ENCODE measurements at regions not wholly inside any gene's neighbourhood (a gene's known extent, or its start where the extent isn't known, plus 50 kb on each side); places are given as distances from the start of the nearest gene placed in this dataset.
"Not testable (repeated sequence)": the region's sequence is repeated elsewhere in the genome, so short reads cannot be mapped to it uniquely, and the experiment has no call there.

DNA sequence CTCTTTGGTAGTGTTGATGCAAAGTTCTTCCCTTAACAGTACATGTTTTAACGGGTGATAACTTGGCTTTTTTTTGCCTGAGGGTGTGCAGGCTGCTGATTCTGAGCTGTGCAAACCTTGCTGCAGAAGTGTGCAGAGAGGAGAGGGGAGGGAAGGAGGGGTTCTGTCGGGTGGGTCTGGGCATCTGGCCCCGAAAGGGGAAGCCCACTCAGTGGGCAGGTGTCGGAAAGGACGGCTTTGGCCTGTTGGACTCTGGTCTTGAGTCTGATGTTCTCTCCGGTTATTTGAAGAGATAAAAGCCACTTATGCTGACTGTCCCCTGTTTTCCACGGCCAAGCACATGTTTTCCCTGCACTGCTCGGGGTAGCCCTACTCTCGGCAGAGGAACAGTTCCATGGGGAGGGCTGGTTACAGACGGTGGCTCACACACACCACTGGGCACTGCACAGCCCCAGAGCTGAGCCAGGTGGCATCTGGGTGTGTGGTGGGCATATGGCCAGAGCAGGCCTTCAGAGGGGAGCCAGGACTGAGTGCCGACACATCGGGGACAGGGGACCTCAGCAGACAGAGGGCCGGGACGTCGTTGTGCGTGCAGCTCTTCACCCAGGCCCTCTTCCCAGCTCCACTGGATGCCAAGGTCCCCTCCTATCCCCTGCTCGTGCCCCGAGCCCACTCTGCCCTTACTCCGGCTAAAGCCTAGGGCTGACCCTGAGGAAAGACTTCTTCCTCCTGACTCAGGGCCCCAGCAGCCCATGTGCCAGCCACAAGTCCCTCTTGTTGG lies 93.2 kb downstream of the TEX29 start:
- DNase-seq: no peak

DNA sequence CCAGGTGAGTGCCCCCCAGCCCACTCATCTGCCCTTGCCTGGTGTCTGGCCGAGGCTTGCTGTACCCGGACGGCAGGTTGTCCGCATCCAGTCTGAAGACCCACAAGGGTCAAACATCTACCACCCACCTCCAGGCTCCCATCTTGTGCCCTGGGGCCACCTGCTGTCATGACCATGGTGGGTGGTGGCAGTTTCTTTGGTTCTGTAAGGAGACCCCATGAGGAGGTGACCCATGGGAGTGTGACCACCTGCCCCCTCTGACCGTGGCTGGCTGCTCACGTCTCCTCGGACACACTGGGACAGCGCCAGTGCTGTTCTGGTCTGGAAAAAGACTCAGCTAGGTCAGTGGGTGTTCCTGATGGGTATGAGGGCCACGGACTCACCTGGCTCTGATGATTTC lies 93.9 kb downstream of the TEX29 start:
- DNase-seq: no peak

DNA sequence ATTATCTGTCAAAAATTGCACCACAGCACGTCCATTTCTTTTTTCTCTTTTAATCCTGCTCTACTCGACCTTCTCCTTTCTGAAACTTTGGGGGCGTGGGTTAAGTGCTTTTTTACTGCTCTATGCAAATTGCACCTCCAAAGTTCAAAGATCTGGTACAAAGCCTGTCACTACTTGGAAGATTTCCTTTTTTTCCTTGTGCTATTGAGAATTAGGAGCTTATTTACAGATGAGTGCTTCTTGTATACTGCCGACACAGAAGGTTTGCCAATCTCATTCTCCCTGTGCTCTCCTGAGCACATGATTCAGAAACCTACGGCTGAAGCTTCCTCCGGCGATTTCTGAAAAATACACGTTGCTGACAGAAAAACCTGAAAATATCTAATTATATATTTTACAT lies 94.8 kb downstream of the TEX29 start:
- DNase-seq: no peak

DNA sequence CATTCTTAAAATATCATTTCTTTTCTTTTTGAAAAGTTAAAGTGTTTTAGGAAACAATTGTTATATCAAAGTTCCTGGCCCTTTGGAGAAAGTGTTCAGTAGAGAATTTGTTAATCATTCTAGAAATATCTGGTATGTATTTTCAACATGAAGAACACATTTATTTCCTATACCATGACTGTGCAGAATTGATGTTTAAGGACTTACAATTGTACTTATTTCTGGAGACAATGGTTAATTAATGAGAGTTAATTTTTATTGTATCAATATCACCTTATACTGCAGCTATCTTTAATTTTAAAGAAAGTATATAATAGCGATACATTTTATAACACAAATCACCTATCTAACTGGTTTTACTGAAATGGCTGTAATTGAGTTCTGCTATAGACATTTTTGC lies 95.3 kb downstream of the TEX29 start:
- no peak for DNase-seq

DNA sequence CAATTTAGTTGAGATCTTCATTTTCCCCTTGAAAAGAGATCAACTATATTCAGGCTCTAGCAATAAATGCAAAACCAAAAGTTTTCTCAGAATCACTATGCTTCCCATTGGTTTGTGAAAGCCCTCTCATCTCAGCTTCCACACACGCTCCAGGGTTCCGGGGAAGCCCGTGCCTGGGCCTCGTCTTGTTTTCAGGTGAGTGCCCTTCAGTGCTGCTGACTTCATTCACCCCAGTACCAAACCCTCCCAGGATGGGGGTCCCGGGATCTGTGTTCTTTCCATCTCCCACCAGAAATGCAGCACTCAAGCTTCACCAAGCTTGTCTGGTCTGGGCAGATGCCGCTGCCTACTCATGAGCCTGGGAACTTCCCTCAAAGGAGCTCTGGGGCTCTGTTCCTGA lies 97.7 kb downstream of the TEX29 start:
- DNase-seq: no peak

DNA sequence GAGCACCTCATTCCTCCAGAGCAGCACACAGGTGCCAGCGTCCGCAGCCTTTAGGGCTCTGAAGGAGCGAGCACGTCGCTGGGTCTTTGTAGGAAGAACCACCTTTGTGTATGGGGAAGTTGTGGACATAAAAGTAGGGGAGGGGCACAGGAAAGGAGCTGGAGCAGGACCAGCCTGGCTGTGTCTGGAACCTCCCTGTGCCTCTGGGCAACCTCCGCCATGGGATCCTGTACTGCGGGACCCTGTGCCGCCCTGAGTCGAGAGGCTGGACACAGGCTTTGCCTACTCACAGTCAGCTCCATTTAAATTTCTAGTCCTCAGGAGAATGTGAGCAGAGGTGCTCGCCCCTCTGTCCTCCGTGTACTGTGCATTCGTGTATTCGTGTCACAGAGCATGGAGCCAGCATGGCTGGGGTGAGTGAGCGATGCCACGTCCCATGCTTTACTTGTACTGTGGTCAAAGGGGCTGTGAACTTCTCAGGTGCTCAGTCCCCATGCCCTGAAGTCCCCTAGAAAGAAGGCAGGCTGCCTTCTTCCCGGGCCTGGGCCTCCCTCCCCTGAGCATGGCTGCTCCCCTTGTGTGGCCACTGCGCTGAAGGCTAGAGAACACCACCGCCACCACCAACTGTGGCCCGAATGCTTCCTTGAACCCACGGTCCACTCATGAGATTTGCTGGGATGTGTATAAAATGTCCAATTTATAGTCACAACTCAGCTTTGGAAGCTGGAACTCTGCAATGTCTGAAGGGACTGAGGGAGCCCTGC lies 99.9 kb downstream of the TEX29 start:
- DNase-seq: no peak

DNA sequence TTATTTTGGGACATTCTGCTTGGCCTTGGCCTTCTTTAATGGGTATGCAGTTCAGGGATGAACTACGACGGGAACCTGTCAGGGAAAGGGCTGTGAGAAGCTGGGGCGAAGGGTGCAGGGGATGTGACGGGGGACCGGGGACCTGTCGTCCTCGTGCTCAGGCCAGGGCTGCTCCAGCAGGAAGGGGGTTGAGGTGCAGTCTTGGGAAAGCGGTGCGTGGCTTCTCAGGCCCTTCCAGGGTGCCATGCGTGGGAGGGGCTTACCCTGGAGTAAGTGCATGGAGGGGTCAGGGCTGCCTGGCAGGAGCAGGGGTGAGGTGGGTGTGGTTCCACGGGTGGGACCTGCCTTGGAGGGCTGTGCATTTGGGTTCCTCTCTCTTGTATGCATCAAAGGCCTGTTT lies 100.8 kb downstream of the TEX29 start:
- no peak for DNase-seq

DNA sequence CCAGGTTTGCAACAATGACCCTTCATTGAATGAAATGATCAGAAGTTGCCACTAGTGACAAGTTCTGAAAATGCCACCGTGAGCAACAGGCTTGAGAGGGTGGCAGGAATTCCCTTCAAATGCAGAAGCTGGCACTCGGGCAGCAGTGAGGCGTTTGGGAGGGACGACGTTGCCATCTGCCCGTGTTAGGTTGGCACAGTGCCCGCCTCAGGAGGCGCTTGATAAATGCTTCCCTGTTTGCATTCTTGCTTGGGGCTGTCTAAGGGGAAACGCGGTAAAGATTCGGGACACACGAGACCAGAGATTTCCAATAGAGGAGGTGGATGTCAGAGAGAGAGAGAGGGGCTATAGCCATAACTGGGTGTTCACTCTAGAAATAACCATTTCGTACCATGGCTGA lies 101.9 kb downstream of the TEX29 start:
- no peak for DNase-seq

DNA sequence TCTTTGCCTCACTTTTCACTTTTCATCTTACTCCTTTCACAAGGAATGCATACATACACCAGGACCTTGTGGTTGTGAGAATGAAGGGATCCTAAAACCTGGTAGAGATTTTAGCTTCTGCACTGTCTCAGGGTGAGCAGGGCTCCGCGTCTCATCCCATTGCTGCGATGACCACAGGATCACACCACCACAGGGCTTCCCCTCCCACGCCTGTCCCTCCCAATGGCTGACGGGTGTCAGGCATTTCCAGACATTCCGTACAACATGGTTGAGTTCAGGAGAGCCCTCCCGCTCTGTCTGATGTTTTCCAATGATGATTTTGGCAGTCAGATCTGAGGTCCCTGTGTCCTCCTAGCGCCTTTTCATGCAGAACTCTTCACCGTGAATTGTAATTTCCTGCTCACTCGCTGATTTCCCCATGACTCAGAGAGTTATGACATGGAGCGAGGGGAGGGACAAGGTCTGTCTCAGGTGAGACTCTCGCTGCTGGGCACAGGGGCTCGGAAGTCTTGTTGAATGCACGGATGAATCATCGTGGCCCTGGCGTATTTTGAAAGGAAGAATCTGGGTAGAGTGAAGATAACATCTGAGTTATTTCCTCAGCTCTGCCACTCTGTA lies 102.8 kb downstream of the TEX29 start:
- no peak for DNase-seq

DNA sequence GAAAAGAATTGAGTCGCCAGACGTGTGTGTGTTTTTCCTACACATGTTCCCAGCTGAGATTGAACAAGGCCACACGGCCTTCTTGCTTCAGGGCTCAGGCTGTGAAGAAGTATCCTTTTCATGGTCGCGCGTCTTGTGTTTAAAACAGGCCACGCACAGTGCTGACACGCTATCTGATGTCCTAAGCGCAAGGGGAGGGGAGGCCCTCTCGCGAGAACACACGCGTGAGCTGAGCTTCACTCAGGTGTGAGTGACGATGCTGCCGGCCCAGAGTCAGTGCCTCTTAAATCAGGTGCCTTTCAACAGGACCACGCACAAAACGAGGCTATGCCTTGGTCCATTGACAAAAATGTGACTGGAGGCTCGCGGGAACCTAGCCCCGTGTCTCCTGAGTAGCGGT lies 103.7 kb downstream of the TEX29 start:
- no peak for DNase-seq

DNA sequence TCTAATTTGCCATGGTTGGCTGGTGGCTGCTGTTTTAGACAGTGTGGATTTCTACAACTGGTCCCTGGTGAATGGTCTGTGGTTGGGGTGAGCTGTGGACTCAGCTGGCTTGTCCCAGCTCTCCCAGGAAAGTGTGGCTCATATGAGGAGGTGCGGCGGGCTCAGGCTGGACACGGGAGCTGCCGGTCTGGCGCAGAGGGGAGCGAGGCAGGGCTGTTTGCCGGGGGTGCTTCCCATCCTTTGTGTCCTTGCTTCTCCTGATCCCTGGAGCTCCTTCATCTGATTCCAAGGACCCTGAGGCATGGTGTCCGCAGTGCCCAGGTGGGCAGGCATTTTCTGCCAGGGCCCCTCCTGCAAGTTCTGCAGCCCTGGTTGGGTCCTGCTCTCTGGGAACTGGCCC lies 104.9 kb downstream of the TEX29 start:
- DNase-seq: no peak

DNA sequence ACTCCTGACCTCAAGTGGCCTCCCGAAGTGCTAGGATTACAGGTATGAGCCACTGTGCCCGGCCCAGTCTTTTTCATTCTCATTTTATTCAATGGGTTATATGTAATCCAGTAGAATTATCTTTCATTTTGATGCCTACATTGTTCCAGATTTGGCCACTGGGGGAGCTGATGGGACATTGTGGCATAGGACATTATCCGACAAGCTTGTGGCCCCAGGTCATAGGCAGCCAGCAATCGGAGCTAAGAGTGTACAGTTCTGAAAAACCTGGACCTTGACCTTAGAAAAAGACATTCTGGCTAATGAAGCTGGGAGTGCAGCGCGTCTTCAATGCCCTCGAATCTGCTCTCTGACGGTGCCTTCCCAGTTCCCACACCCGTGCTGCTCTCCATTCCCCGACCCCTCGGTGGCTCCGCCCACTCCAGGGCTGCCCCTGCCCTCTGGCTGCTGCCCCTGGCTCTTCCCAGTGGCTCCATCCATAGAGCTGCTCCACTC lies 108.7 kb downstream of the TEX29 start:
- peak; percentile 37 for DNase-seq

DNA sequence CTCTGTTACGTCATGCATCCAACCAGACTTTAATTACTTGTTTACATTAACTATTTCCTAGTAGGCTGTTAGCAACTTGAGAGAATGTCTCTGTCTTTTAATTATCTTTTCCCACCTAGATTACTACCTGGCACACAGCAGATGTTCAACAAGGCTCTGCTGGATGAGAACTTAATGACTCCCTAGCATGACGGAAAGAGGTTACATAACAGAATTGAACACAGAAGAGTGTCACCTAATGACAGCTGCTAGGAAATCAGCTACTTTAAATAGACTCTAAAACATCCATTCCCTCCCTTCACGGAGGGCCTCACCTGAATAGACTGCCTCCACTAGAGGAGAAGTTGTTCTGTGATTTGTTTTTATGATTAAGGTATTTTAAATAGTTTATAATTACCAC lies 110.8 kb downstream of the TEX29 start:
- DNase-seq: no peak

DNA sequence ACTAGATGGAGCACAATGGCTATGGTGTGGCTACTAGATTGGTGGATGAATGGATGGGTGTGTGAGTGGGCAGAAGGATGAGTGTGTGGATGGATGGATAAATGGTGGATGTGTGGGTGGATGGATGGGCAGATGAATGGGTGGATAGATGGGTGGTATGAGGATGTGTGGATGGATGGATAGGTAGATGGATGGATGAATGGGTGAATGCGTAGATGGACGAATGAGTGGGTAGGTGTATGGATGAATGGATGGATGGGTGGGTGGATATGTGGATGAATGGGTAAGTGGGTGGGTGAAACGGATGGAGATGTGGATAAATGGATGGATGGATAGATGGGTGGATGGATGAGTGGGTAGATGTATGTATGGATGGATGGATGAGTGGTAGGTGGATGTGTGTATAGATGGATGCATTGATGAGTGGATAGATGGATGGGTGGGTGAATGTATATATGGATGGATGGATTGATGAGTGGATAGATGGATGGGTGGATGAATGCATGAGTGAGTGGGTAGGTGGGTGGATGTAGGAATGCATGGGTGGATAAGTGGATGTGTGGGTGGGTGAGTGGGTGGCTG lies 114.2 kb downstream of the TEX29 start:
- no peak for DNase-seq

DNA sequence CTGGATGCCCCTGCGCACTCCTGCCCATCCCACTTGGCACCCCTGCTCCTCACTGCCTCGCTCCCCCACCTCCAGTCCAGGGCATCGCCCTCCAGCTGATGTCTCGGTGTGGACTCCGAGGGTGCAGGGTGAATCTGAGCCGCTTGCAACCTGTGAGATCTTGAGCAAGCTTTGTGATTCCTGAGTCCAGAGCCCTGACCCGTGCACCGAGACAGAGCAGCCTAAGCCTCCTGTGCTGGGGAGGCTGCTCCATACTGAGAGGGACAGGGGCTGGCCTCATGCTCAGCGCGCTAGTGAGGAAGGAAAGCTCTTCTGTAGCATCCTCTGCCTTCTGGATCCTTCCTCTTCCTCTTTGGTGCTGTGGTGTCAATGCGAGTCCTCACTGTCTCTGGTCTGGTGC lies 116.0 kb downstream of the TEX29 start:
- no peak for DNase-seq

DNA sequence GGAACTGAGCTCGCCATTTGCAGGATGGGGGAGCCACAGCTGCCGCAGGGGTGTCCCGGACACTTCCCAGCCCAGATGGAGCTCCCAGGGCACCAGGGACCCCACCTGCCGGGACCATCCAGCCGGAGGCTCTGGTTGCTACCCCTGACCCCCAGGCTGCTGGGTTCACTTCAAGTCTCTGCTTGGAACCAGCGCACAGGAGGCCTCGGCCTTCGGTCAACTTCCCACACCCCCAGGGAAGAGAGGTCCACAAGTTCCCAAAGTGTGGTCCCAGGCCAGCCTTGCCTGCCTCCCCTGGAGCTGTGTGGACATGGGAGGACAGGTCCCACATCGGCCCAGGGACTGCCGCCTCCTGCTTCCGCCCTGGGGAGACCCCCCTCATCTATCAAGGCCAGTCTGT lies 117.0 kb downstream of the TEX29 start:
- DNase-seq: no peak

DNA sequence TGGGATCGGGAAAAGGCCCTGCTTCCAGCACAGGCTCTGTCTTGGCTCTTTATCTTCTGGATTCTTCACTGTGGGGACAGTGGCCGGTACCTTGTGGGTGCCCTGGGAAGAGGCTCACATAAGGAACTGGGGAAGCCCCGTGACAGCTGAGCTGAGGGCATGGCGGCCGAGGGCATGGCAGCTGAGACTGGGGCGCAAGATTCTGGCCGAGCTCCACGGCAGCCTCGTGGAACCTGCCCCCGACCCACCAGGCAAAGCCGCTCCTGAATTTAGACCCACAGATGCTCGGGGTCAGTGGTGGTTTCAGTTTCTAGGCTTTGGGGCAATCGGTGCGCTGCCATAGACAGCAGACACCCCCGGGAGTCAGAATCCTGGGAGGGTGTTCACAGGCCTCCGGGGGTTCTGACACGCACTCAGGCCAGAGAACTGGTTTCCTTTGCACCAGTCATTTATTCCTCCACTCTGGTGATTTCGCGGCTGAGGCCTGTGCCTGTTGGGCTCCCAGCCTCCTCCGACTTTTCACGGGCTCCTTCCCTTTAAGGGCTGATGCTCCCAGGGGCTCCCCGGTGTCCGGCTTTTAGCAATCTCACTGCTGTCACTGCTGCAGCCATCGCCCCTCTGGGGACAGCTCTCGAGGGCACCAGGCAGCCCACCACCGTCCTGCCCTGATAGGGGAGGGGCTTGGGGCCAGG lies 117.6 kb downstream of the TEX29 start:
- DNase-seq: no peak

DNA sequence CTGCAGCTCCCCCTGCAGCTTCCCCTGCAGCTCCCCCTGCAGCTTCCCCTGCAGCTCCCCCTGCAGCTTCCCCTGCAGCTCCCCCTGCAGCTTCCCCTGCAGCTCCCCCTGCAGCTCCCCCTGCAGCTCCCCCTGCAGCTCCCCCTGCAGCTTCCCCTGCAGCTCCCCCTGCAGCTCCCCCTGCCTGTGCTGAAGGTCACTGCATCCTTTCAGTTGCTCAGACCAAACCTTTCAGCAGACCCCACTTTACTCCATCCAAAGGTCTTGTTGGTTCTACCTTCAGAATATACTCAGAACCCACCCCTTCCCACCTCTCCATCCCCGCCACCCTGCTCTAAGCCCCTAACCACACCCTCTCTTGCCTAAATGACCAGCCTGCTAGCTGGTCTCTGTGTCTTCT lies 120.0 kb downstream of the TEX29 start:
- DNase-seq: not testable (repeated sequence)

DNA sequence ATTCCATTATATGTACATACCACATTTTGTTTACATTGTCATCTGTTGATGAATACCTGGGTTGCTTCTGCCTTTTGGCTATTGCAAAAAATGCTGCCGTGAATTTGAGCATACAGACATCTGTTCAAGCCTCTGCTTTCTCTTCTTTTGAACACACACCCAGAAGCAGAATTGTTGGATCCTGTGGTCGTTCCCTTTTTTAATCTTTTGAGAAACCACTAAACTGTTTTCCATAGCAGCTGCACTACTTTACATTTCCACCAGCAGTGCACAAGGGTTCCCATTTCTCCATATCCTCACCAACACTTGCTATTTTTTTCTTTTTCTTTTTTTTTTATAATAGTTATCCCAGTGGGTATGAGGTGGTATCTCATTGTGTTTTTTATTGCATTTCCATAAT lies 123.5 kb downstream of the TEX29 start:
- no peak for DNase-seq

DNA sequence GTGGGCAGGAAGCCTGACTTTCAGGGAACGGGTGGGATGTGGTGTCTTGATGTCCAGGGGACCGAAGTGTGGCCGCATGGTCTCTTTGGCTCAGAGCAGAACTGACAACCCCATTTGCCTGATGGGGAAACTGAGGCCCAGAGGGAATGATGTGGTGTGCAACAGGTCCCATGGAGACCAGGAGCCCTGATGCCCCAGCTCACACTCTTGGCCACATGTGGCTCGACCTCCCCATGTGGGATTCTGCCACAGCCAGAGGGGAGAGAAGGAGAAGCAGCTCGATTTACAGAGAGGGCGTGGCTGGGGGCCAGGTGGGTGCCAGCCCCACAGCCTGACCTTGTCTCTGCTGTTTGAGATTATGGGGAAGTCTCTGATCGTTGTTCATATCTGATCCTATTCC lies 128.1 kb downstream of the TEX29 start:
- DNase-seq: no peak

DNA sequence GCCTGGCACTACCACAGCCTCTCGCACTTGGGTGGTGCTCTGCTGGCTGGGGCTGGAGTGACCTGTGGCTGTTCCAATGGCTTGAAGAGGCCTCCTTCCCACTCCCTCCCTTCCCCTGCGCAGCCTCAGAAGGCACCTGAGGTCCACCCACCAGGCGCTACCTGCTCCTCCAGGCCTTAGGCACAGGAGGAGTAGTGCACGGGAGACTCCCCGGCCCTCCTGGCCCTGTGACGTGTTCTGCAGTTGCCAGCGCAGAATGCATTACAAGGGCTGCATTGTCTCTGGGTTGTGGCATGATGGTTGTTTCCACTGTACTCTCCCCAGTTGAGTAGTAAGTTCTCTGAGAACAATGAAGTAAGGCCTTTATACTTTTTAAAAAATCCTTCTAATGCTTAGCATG lies 128.6 kb downstream of the TEX29 start:
- no peak for DNase-seq

DNA sequence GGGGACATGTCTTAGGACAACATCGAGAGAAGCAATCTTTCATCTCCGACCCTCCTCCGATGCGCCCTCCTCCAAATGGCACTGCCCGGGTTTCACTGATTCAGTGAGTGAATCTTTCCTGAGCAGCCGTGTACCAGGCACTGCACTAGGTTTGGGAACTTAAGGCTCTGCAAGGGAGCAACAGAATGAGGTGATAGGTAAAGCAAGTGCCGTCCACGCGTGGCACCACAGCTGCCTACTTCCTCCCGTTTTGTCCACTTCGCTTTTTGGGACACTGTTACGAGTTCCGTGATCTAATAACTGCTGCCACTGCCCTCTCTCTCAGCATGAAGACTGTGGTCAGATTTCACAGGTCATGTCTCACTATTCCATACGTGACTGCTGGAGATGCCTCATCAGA lies 131.0 kb downstream of the TEX29 start:
- no peak for DNase-seq
